ENCODE measurements at regions not wholly inside any gene's neighbourhood (a gene's known extent, or its start where the extent isn't known, plus 50 kb on each side); places are given as distances from the start of the nearest gene placed in this dataset.

DNA sequence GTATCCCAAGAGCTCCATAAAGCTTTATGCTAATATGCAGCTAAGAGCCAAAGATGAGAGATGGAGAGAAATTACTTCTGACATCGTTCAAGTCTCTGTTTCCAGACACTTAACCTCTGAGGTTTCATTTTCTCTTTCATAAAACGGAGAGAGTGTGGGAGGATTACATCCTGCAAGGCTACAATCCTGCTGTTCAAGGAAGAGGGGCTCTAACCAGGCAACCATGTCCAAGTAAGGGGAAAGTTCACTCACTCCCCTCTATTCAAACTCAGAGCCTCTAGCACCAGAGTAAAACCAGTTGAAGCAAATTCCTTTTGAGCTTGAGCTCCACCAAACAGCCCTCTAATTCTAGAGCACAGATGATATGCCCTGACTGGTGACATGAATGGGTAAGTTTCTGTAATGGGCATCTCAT lies 397.4 kb downstream of the NPIPA8 start:
- no peak for TF ChIP-seq POLR2A (IDR thresholded peaks at IDR 0.05)
- TF ChIP-seq, protein P1, sequence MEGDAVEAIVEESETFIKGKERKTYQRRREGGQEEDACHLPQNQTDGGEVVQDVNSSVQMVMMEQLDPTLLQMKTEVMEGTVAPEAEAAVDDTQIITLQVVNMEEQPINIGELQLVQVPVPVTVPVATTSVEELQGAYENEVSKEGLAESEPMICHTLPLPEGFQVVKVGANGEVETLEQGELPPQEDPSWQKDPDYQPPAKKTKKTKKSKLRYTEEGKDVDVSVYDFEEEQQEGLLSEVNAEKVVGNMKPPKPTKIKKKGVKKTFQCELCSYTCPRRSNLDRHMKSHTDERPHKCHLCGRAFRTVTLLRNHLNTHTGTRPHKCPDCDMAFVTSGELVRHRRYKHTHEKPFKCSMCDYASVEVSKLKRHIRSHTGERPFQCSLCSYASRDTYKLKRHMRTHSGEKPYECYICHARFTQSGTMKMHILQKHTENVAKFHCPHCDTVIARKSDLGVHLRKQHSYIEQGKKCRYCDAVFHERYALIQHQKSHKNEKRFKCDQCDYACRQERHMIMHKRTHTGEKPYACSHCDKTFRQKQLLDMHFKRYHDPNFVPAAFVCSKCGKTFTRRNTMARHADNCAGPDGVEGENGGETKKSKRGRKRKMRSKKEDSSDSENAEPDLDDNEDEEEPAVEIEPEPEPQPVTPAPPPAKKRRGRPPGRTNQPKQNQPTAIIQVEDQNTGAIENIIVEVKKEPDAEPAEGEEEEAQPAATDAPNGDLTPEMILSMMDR (IDR thresholded peaks at IDR 0.05 in 4 of 5, conservative IDR thresholded peaks at IDR 0.05 in 1 of 5) = no peak
